ENCODE measurements at regions not wholly inside any gene's neighbourhood (a gene's known extent, or its start where the extent isn't known, plus 50 kb on each side); places are given as distances from the start of the nearest gene placed in this dataset.

- H3K4me3 ChIP-seq (replicated peaks; ENCODE audit: low read depth, low read length): no peak overlapping the region
- DNase-seq (ENCODE audit: extremely low read depth, low read depth): no peak
- TF ChIP-seq, protein P1, sequence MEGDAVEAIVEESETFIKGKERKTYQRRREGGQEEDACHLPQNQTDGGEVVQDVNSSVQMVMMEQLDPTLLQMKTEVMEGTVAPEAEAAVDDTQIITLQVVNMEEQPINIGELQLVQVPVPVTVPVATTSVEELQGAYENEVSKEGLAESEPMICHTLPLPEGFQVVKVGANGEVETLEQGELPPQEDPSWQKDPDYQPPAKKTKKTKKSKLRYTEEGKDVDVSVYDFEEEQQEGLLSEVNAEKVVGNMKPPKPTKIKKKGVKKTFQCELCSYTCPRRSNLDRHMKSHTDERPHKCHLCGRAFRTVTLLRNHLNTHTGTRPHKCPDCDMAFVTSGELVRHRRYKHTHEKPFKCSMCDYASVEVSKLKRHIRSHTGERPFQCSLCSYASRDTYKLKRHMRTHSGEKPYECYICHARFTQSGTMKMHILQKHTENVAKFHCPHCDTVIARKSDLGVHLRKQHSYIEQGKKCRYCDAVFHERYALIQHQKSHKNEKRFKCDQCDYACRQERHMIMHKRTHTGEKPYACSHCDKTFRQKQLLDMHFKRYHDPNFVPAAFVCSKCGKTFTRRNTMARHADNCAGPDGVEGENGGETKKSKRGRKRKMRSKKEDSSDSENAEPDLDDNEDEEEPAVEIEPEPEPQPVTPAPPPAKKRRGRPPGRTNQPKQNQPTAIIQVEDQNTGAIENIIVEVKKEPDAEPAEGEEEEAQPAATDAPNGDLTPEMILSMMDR (IDR thresholded peaks at IDR 0.05; ENCODE audit: low read depth, low read length, missing control alignments): no peak
Measured at GRCh38 chr13:82224806-82225205, 1657.5 kb downstream of the SLITRK1 start.

- no peak overlapping the region for H3K4me3 ChIP-seq (replicated peaks; ENCODE audit: low read depth, low read length)
- no peak for DNase-seq (ENCODE audit: extremely low read depth, low read depth)
- TF ChIP-seq, protein P1 (IDR thresholded peaks at IDR 0.05; ENCODE audit: low read depth, low read length, missing control alignments): no peak
Measured at GRCh38 chr13:82221621-82222020, 1660.7 kb downstream of the SLITRK1 start.

- DNase-seq (ENCODE audit: extremely low read depth, low read depth): no peak
- no peak overlapping the region for H3K4me3 ChIP-seq (replicated peaks; ENCODE audit: low read depth, low read length)
- TF ChIP-seq, protein P1 (IDR thresholded peaks at IDR 0.05; ENCODE audit: low read depth, low read length, missing control alignments): no peak
Measured at GRCh38 chr13:82220641-82221040, 1661.6 kb downstream of the SLITRK1 start.

DNA sequence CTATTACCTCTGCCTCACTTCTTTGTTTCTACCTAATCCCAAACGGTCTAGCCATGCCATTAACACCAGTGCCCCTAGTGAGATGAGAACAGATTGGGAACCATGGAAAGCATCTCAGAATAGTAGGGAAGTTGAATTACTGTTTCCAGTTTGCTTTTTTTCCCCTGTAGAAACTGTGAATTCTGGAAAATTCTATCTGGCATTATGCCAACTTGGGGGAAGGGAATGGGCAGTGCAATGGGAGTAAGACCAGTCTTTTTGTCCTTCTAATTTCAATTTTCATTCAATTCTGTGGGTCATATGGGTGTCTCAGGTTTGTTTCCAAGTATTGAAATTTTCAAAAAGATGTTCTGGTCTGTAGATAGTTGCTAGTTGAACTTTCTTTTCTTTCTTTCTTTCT lies 1666.1 kb downstream of the SLITRK1 start:
- no peak for DNase-seq (ENCODE audit: extremely low read depth, low read depth)
- TF ChIP-seq, protein P1 (IDR thresholded peaks at IDR 0.05; ENCODE audit: low read depth, low read length, missing control alignments): no peak
- H3K4me3 ChIP-seq (replicated peaks; ENCODE audit: low read depth, low read length): no peak overlapping the region

GRCh38 chr13:82214341-82214740 lies 1667.9 kb downstream of the SLITRK1 start:
- no peak overlapping the region for H3K4me3 ChIP-seq (replicated peaks; ENCODE audit: low read depth, low read length)
- no peak for DNase-seq (ENCODE audit: extremely low read depth, low read depth)
- TF ChIP-seq, protein P1 (IDR thresholded peaks at IDR 0.05; ENCODE audit: low read depth, low read length, missing control alignments): no peak

GRCh38 chr13:82206241-82206640 lies 1676.0 kb downstream of the SLITRK1 start:
- TF ChIP-seq, protein P1 (IDR thresholded peaks at IDR 0.05; ENCODE audit: low read depth, low read length, missing control alignments): no peak
- no peak for DNase-seq (ENCODE audit: extremely low read depth, low read depth)
- no peak overlapping the region for H3K4me3 ChIP-seq (replicated peaks; ENCODE audit: low read depth, low read length)

- TF ChIP-seq, protein P1 (IDR thresholded peaks at IDR 0.05; ENCODE audit: low read depth, low read length, missing control alignments): no peak
- no peak for DNase-seq (ENCODE audit: extremely low read depth, low read depth)
- H3K4me3 ChIP-seq (replicated peaks; ENCODE audit: low read depth, low read length): no peak overlapping the region
Measured at GRCh38 chr13:82202398-82202797, 1679.9 kb downstream of the SLITRK1 start.
